Left forelimb (tissue), 1 donor: ENCODE measurements at regions not wholly inside any gene's neighbourhood (a gene's known extent, or its start where the extent isn't known, plus 50 kb on each side); places are given as distances from the start of the nearest gene placed in this dataset.
"Not testable (repeated sequence)": the region's sequence is repeated elsewhere in the genome, so short reads cannot be mapped to it uniquely, and the experiment has no call there.

Source experiments
- DNase-seq: peaks from one replicate; pipeline ENCODE4 v3.0.0-alpha.2; 2018; ENCODE audit warnings: low spot score

- no peak for DNase-seq
These were observed 60.2 kb upstream of the ABHD2 start for GRCh38 chr15:89028036-89028435.

- DNase-seq = no peak
These were observed 57.9 kb upstream of the ABHD2 start for GRCh38 chr15:89030311-89030710.

GRCh38 chr15:89031637-89032285 lies 56.5 kb upstream of the ABHD2 start:
- DNase-seq = not testable (repeated sequence)

GRCh38 chr15:89034305-89034704 lies 54.0 kb upstream of the ABHD2 start:
- no peak for DNase-seq

GRCh38 chr15:89035150-89035549 lies 53.1 kb upstream of the ABHD2 start:
- no peak for DNase-seq

GRCh38 chr15:89035658-89036057 lies 52.6 kb upstream of the ABHD2 start:
- DNase-seq = no peak

- DNase-seq = no peak
These were observed 50.1 kb upstream of the ABHD2 start for GRCh38 chr15:89038146-89038545.
